GM12892 (cell line): ENCODE measurements at regions not wholly inside any gene's neighbourhood (a gene's known extent, or its start where the extent isn't known, plus 50 kb on each side); places are given as distances from the start of the nearest gene placed in this dataset.

Source experiments
- POLR2A ChIP-seq: IDR thresholded peaks from 2 replicates; pipeline ENCODE4 v1.6.1; 2011; ENCODE audit warnings: low read depth, low read length, control low read depth
- TAF1 ChIP-seq: IDR thresholded peaks from 2 replicates; pipeline ENCODE4 v1.6.1; 2011; ENCODE audit warnings: low read depth, mild to moderate bottlenecking, control low read depth, low read length, borderline replicate concordance

- TF ChIP-seq TAF1, result no peak
- no peak for TF ChIP-seq POLR2A
These were observed 254.4 kb downstream of the ZNF536 start for GRCh38 chr19:30626626-30626966.
